Gastrocnemius medialis (tissue), 4 donors: ENCODE measurements at regions not wholly inside any gene's neighbourhood (a gene's known extent, or its start where the extent isn't known, plus 50 kb on each side); places are given as distances from the start of the nearest gene placed in this dataset.

Source experiments
- ATAC-seq, 2 donors: fragments of 150-250 bp; one replicate each; pipeline ENCODE4 v1.9.1; 2016
- DNase-seq, 2 donors: peaks; one replicate each; pipeline ENCODE4 v3.0.0-alpha.2; 2019
- H3K27ac ChIP-seq, 4 donors: fragments of 200-600 bp; sonication (generic); 1 replicate in 1 of 4; 2 replicates in 3 of 4; pipeline ENCODE4 v1.5.1; 2016 to 2018; ENCODE audit warnings: mild to moderate bottlenecking in 2 of 4, moderate library complexity in 1 of 4
- H3K27me3 ChIP-seq, 3 donors: fragments of 200-600 bp; sonication (generic) in 2 of 3; 1 replicate in 1 of 3; 2 replicates in 2 of 3; pipeline versions ENCODE4 v1.5.1 to v1.6.0; 2016 to 2019; ENCODE audit warnings: mild to moderate bottlenecking in 1 of 3, moderate library complexity in 1 of 3
- H3K36me3 ChIP-seq, 2 donors: fragments of 200-600 bp; sonication (generic) in 1 of 2; one replicate each; pipeline ENCODE4 v1.5.1; 2017 to 2018
- H3K4me1 ChIP-seq, 2 donors: fragments of 200-600 bp; sonication (generic) in 1 of 2; one replicate each; pipeline ENCODE4 v1.5.1; 2016 to 2017; ENCODE audit warnings: mild to moderate bottlenecking in 2 of 2
- H3K4me3 ChIP-seq, 4 donors: fragments of 200-600 bp; sonication (generic) in 3 of 4; 1 replicate in 1 of 4; 2 replicates in 3 of 4; pipeline ENCODE4 v1.5.1; 2016 to 2019; ENCODE audit warnings: mild to moderate bottlenecking in 2 of 4
- H3K9me3 ChIP-seq, 3 donors: fragments of 200-600 bp; sonication (generic) in 2 of 3; 1 replicate in 1 of 3; 2 replicates in 2 of 3; pipeline ENCODE4 v1.5.1; 2016 to 2019
- POLR2A ChIP-seq, 2 donors: fragments of 450-650 bp; IDR thresholded peaks; one replicate each; pipeline ENCODE4 v1.6.1; 2017; ENCODE audit warnings: antibody characterized with exemption in 2 of 2, mild to moderate bottlenecking in 2 of 2, moderate library complexity in 2 of 2
- in situ Hi-C, 4 donors: fragments of 200-750 bp; cut with MboI; loops; one replicate each; pipeline versions ENCODE4 v1.15.0 to v1.8.0; 2017; ENCODE audit warnings: low sequenced_read_pairs in 4 of 4
- intact Hi-C: fragments of 100-400 bp; cut with DNase I; formaldehyde crosslinking; loops from one replicate; pipeline ENCODE4 v1.15.1; 2023; ENCODE audit warnings: low total_unique reads
- TF ChIP-seq, protein P1 (sequence below), 5 experiments: fragments of 450-650 bp in 3 of 5; fragments of 200-600 bp in 2 of 5; sonication (generic) in 2 of 5; IDR thresholded peaks in 4 of 5; conservative IDR thresholded peaks in 1 of 5; 1 replicate in 4 of 5; 2 replicates in 1 of 5; pipeline ENCODE4 v1.5.1; 2016 to 2019; ENCODE audit warnings: antibody characterized with exemption in 5 of 5, mild to moderate bottlenecking in 3 of 5, moderate library complexity in 3 of 5

DNA sequence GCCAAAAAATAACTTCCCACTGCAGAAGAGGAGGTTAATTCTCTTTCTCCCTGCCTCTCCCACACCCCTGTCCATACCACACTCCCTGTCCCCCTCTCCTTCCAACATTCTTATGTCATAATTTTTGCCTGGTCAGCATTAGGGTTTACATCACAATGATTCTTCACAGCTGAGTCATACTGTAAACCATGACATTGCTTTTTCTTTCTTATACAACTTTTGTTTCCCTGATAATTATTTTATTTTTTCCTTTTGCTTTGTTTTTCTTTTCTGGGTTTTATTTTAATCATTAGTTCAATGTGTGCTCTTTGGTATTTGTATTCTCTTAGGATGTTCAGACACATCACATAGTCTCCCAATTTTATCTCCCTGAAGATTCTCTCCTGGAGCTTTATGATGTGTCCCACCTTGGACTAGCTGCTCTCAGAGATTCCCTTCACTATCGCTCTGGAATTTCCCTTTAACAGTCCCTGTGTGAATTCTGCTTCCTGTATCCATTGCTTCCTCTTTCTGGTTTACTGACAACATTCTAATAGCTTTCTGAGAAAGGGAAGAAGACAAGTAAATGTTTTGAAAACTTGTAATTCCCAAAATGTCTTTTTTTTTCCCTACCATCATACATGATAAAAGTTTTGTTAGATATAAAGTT lies 70.7 kb downstream of the SOX2 start:
- Histone ChIP-seq H3K36me3 (no peaks in the 10 kb centered on the region), H3K27me3 (no peaks in the 10 kb centered on the region), H3K9me3 (no peaks in the 10 kb centered on the region), H3K27ac (no peak overlapping the region), H3K4me3 (no peak overlapping the region), H3K4me1 (no peaks in the 10 kb centered on the region)
- intact Hi-C loops, result no loop called here
- no peak for TF ChIP-seq POLR2A (IDR thresholded peaks at IDR 0.05)
- TF ChIP-seq, protein P1, sequence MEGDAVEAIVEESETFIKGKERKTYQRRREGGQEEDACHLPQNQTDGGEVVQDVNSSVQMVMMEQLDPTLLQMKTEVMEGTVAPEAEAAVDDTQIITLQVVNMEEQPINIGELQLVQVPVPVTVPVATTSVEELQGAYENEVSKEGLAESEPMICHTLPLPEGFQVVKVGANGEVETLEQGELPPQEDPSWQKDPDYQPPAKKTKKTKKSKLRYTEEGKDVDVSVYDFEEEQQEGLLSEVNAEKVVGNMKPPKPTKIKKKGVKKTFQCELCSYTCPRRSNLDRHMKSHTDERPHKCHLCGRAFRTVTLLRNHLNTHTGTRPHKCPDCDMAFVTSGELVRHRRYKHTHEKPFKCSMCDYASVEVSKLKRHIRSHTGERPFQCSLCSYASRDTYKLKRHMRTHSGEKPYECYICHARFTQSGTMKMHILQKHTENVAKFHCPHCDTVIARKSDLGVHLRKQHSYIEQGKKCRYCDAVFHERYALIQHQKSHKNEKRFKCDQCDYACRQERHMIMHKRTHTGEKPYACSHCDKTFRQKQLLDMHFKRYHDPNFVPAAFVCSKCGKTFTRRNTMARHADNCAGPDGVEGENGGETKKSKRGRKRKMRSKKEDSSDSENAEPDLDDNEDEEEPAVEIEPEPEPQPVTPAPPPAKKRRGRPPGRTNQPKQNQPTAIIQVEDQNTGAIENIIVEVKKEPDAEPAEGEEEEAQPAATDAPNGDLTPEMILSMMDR (IDR thresholded peaks at IDR 0.05 in 4 of 5, conservative IDR thresholded peaks at IDR 0.05 in 1 of 5), result no peak
- in situ Hi-C loops, result no loop called here
- ATAC-seq, result no peak
- no peak for DNase-seq

DNA sequence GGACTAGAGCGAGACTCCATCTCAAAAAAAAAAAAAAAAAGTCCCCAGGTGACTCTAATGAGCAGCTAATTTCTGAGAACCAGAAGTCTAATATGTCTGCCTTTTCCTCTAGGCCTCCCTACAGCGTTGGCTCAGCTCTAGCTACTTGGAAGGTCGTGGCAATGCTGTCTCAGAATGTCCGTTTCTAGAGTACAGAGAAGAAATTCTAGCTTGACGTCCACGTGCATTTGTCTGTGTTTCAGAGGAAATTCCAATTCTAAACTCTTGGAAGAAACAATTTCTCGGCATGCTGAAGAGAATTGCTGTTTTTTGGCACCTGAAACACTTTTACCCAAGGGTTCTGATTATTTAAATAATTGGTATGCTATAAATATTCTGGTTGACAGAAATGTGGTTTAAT lies 78.8 kb downstream of the SOX2 start:
- H3K27ac ChIP-seq, result no peak overlapping the region
- H3K4me1 ChIP-seq, result no peaks in the 10 kb centered on the region
- TF ChIP-seq, protein P1 (IDR thresholded peaks at IDR 0.05 in 4 of 5, conservative IDR thresholded peaks at IDR 0.05 in 1 of 5), result no peak
- TF ChIP-seq POLR2A (IDR thresholded peaks at IDR 0.05), result no peak
- in situ Hi-C loops, result no loop called here
- no peak for DNase-seq
- intact Hi-C loops, result no loop called here
- no peak overlapping the region for H3K4me3 ChIP-seq
- no peaks in the 10 kb centered on the region for H3K9me3 ChIP-seq
- H3K36me3 ChIP-seq, result no peaks in the 10 kb centered on the region
- no peak for ATAC-seq
- H3K27me3 ChIP-seq, result no peaks in the 10 kb centered on the region

DNA sequence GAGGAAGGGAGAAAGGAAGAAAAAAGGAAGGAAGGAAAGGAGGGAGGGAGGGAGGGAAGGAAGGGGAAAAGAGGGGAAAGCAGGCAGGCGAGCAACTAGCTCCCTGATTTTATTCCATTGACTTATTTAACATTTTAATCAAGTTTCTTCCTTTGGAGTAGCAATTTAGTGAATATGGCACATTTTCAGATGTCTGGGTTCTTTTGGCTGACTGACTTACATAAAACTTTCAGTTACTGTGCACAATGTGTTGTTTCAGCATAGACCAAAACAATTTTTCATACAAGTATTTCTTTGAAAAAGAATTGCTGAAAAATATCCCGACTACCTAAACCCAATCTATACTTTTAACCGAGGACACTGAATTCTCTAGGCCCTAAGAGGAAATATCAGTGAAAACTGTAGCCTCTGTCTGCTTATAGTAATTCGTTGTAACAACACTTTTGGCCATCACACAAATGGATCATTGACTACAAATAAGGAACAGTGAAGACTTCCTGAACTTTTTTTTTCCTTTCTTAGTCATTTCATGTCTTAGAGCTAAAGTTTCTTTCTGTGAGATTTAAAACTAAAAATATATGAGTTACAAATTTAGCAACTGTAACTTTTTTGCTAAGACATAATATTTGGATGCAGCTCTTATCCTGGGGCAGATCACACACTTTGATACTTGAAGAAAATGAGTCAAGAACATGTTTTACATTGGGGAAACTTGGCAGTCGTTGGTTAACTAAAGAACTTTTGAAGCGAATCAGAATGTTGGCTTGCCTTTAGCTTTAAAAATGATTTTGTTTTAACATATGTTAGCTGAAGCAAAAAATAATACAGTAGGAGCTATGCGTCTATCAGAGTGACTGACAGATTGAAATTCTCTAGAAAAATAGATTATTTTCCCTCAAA lies 79.6 kb downstream of the SOX2 start:
- TF ChIP-seq, protein P1 (IDR thresholded peaks at IDR 0.05 in 4 of 5, conservative IDR thresholded peaks at IDR 0.05 in 1 of 5), result no peak
- TF ChIP-seq POLR2A (IDR thresholded peaks at IDR 0.05), result no peak
- H3K27ac ChIP-seq, result no peak overlapping the region
- no peaks in the 10 kb centered on the region for H3K4me1 ChIP-seq
- ATAC-seq (no peak), DNase-seq (no peak)
- H3K27me3 ChIP-seq, result no peaks in the 10 kb centered on the region
- H3K9me3 ChIP-seq, result no peaks in the 10 kb centered on the region
- H3K36me3 ChIP-seq, result no peaks in the 10 kb centered on the region
- no peak overlapping the region for H3K4me3 ChIP-seq
- in situ Hi-C loops, result no loop called here
- intact Hi-C loops, result no loop called here

DNA sequence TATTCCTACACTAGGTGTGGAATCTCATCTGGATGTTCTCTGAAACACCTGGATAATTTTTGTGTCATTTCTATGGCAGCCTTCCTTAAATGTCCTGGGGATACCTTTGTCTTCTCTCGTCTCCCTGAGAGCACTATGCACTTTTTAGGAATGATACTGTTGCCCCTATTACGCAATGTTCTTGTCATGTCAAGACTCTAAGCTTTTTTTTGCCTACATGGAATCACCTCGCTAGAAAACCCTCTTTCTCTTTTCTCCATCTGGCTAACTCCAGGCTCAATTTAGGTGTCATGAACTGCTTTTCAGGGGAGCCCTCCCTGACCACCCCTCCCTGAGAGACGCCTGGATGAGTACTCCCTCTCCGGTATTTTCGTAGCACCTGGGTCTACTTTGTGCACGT lies 81.3 kb downstream of the SOX2 start:
- no peaks in the 10 kb centered on the region for H3K9me3 ChIP-seq
- H3K27ac ChIP-seq, result no peak overlapping the region
- TF ChIP-seq, protein P1 (IDR thresholded peaks at IDR 0.05 in 4 of 5, conservative IDR thresholded peaks at IDR 0.05 in 1 of 5), result no peak
- TF ChIP-seq POLR2A (IDR thresholded peaks at IDR 0.05), result no peak
- in situ Hi-C loops, result no loop called here
- DNase-seq, result no peak
- no peaks in the 10 kb centered on the region for H3K36me3 ChIP-seq
- H3K27me3 ChIP-seq, result no peaks in the 10 kb centered on the region
- intact Hi-C loops, result no loop called here
- H3K4me3 ChIP-seq, result no peak overlapping the region
- no peaks in the 10 kb centered on the region for H3K4me1 ChIP-seq
- no peak for ATAC-seq
